Peyer's patch (tissue), 4 donors: ENCODE measurements at regions not wholly inside any gene's neighbourhood (a gene's known extent, or its start where the extent isn't known, plus 50 kb on each side); places are given as distances from the start of the nearest gene placed in this dataset.

Experiments
- DNase-seq, 3 donors: peaks; one replicate each; pipeline ENCODE4 v3.0.0-alpha.2; 2017 to 2019
- H3K27ac ChIP-seq, 4 donors: fragments of 200-600 bp; sonication (generic); one replicate each; pipeline ENCODE4 v1.5.1; 2016 to 2019
- H3K27me3 ChIP-seq, 2 donors: fragments of 200-600 bp; sonication (generic); one replicate each; pipeline ENCODE4 v1.5.1; 2019
- H3K36me3 ChIP-seq, 3 donors: fragments of 200-600 bp; sonication (generic); one replicate each; pipeline ENCODE4 v1.5.1; 2016 to 2019
- H3K4me1 ChIP-seq, 4 donors: fragments of 200-600 bp; sonication (generic); one replicate each; pipeline ENCODE4 v1.5.1; 2016 to 2019
- H3K4me3 ChIP-seq, 4 donors: fragments of 200-600 bp; sonication (generic); 1 replicate in 3 of 4; 2 replicates in 1 of 4; pipeline ENCODE4 v1.5.1; 2016 to 2019; ENCODE audit warnings: mild to moderate bottlenecking in 1 of 4
- H3K9me3 ChIP-seq, 4 donors: fragments of 200-600 bp; sonication (generic); one replicate each; pipeline ENCODE4 v1.5.1; 2016 to 2019; ENCODE audit warnings: mild to moderate bottlenecking in 1 of 4
- POLR2A ChIP-seq, 2 donors: fragments of 450-650 bp; IDR thresholded peaks; one replicate each; pipeline ENCODE4 v1.5.1; 2017; ENCODE audit warnings: antibody characterized with exemption in 2 of 2, mild to moderate bottlenecking in 2 of 2, moderate library complexity in 2 of 2
- TF ChIP-seq, protein P1 (sequence below), 6 experiments: fragments of 450-650 bp in 4 of 6; fragments of 200-600 bp in 2 of 6; sonication (generic) in 1 of 6; IDR thresholded peaks; one replicate each; pipeline ENCODE4 v1.5.1; 2017 to 2019; ENCODE audit warnings: antibody characterized with exemption in 6 of 6, mild to moderate bottlenecking in 3 of 6, moderate library complexity in 1 of 6

DNA sequence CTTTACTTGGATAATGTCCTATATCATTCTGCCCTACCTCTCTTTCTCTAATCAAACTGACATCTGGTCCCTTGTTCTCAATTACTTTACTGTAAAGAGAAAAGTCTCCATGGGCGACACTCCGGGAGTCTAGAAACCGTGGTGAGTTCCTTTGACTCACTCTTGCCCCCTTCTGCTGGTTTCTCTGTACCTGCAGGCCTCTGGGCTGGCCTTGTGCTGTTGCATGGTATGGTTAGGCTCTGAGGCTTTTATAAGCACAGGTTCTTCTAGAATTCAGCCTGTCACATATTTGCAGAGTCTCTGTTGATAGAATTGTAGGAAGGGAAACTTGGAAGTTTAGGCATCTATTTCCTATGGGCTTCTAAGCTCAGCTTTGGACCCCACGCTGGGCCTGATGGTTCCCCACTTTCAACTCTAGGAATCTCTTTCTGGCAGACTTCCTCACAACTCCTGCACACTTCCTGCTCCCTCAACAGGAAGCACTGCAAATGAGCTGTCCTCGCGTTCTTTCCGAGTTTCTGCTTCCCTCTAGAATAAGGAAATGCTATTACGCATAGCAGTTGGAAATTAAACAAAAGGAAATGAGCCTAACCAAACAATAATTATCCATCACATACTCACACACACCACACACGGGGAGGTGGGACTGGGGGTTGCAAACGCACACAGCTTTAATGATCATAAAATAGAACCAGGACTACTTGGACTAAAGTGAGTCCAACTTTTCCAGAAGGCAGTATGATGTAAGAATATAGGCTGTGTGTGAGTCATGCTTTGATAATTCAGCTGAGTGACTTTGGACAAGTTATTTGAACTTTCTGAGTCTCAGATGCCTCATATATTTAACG, 683.3 kb downstream of the QKI start:
- H3K27ac ChIP-seq = peak overlapping the region in 1 of 4 donors; percentile 3
- no peaks in the 10 kb centered on the region for H3K36me3 ChIP-seq
- no peaks in the 10 kb centered on the region for H3K9me3 ChIP-seq
- no peak overlapping the region for H3K4me3 ChIP-seq
- H3K4me1 ChIP-seq = no peaks in the 10 kb centered on the region
- DNase-seq = no peak
- TF ChIP-seq, protein P1, sequence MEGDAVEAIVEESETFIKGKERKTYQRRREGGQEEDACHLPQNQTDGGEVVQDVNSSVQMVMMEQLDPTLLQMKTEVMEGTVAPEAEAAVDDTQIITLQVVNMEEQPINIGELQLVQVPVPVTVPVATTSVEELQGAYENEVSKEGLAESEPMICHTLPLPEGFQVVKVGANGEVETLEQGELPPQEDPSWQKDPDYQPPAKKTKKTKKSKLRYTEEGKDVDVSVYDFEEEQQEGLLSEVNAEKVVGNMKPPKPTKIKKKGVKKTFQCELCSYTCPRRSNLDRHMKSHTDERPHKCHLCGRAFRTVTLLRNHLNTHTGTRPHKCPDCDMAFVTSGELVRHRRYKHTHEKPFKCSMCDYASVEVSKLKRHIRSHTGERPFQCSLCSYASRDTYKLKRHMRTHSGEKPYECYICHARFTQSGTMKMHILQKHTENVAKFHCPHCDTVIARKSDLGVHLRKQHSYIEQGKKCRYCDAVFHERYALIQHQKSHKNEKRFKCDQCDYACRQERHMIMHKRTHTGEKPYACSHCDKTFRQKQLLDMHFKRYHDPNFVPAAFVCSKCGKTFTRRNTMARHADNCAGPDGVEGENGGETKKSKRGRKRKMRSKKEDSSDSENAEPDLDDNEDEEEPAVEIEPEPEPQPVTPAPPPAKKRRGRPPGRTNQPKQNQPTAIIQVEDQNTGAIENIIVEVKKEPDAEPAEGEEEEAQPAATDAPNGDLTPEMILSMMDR (IDR thresholded peaks at IDR 0.05) = no peak
- no peak for TF ChIP-seq POLR2A (IDR thresholded peaks at IDR 0.05)
- no peaks in the 10 kb centered on the region for H3K27me3 ChIP-seq

DNA sequence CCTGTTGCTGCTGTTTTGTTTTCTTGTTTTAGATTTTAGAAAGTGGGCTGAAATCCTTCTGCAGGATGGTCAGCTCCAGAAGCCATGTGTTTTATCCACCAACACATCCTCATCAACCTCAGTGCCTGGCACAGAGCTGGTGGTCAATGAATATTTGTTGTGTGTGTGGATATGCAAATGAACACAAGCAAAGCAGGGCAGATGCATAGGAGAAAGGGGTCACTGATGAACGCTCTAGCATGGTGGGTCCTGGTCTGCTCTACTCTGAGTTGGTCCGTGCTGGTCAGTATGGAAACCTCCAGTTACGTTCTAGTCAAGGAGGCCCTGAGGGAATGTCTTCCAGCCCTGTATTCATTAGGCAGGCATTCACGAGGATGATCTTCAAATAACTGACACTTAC, 682.5 kb downstream of the QKI start:
- no peaks in the 10 kb centered on the region for H3K9me3 ChIP-seq
- H3K27ac ChIP-seq = no peak overlapping the region
- no peaks in the 10 kb centered on the region for H3K27me3 ChIP-seq
- TF ChIP-seq POLR2A (IDR thresholded peaks at IDR 0.05) = no peak
- TF ChIP-seq, protein P1 (IDR thresholded peaks at IDR 0.05) = no peak
- H3K4me3 ChIP-seq = no peak overlapping the region
- DNase-seq = no peak
- H3K4me1 ChIP-seq = no peaks in the 10 kb centered on the region
- no peaks in the 10 kb centered on the region for H3K36me3 ChIP-seq

DNA sequence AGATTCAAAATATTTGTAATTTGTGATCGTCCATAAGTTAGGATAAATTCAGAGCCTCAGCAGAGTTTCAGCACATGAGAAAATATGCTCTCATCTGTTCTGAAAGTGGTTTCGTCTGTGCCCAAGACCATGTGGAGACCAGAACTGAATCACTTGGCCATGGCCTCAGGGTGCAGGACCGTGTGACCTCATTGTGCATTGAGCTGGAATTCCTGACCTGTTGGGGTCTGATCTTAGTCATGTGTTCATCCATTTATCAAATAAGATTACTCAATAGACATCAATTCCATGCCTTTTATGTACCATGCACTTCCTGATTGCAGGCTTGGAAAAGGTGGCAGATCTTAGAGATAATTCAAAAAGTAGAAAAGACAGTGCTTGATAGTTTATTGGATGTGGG, 680.5 kb downstream of the QKI start:
- Histone ChIP-seq H3K9me3 (no peaks in the 10 kb centered on the region), H3K27ac (no peak overlapping the region), H3K4me3 (no peak overlapping the region), H3K4me1 (no peaks in the 10 kb centered on the region), H3K27me3 (no peaks in the 10 kb centered on the region), H3K36me3 (no peaks in the 10 kb centered on the region)
- no peak for TF ChIP-seq POLR2A (IDR thresholded peaks at IDR 0.05)
- TF ChIP-seq, protein P1 (IDR thresholded peaks at IDR 0.05) = no peak
- no peak for DNase-seq

DNA sequence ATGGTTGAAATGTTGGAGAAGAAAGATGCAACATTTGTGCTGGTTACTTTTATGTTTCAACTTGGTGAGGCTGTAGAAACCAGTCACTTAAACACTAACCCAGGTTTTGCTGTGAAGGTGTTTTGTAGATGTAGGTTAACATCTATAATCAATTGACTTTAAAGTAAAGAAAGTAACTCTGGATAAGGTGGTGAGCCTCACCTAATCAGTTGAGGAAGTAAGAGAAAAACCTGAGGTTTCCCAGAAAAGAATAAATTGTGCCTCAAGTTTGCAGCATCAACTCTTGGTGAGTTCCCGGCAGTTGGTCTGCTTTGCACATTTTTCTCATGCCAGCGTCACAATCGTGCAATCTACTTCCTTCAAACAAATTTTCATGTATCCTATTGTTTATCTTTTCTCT, 673.4 kb downstream of the QKI start:
- Histone ChIP-seq H3K4me3 (no peak overlapping the region), H3K36me3 (no peaks in the 10 kb centered on the region), H3K9me3 (no peaks in the 10 kb centered on the region), H3K27ac (no peak overlapping the region), H3K27me3 (no peaks in the 10 kb centered on the region), H3K4me1 (no peaks in the 10 kb centered on the region)
- TF ChIP-seq, protein P1 (IDR thresholded peaks at IDR 0.05) = no peak
- TF ChIP-seq POLR2A (IDR thresholded peaks at IDR 0.05) = no peak
- no peak for DNase-seq

DNA sequence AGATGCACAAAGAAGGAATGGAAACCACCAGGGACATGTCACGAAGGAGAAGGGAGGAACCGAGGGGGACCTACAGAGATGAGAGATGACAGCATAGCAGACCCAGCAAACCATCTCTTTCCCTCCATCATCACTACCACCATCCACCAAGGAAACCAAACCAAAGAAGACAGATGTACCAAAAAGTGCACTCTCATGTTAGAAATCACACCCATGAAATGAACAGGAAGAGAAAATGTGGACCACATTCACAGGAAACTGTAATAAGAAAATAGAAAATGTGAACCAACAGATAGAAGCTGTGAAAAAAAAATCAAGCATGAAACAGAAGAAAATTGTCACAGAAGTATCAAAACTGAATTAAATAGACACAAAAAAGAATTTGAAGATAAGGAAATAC, 672.7 kb downstream of the QKI start:
- H3K4me3 ChIP-seq = no peak overlapping the region
- H3K27ac ChIP-seq = no peak overlapping the region
- TF ChIP-seq POLR2A (IDR thresholded peaks at IDR 0.05) = no peak
- TF ChIP-seq, protein P1 (IDR thresholded peaks at IDR 0.05) = no peak
- no peaks in the 10 kb centered on the region for H3K27me3 ChIP-seq
- H3K36me3 ChIP-seq = no peaks in the 10 kb centered on the region
- H3K4me1 ChIP-seq = no peaks in the 10 kb centered on the region
- H3K9me3 ChIP-seq = no peaks in the 10 kb centered on the region
- DNase-seq = no peak
